H1 (cell line): ENCODE measurements at regions not wholly inside any gene's neighbourhood (a gene's known extent, or its start where the extent isn't known, plus 50 kb on each side); places are given as distances from the start of the nearest gene placed in this dataset.

Experiments
- CTCF ChIA-PET: fragments of 300-600 bp; sonication (Branson Sonifier 250); formaldehyde crosslinking; loops from one replicate; lab custom pipeline; 2021; ENCODE audit not compliant: partially characterized antibody; lab: Charles Lee
- POLR2A ChIA-PET: fragments of 300-600 bp; sonication (Branson Sonifier 250); formaldehyde crosslinking; loops from one replicate; lab custom pipeline; 2021; ENCODE audit warnings: inconsistent platforms; ENCODE audit not compliant: partially characterized antibody; lab: Charles Lee
- DNase-seq, 2 experiments: peaks; one replicate each; pipeline versions ENCODE4 v3.0.0 to v3.0.0-alpha.2; 2010 to 2022; ENCODE audit warnings: low spot score in 2 of 2, low read depth in 1 of 2, mixed read lengths in 1 of 2
- FAIRE-seq: peaks from 2 replicates; lab custom pipeline; 2011; peaks lifted over from hg19 to GRCh38; lab: Jason Lieb, UNC
- H2AFZ ChIP-seq: 2 replicates; pipeline ENCODE4 v1.8.1; 2012; ENCODE audit warnings: low read length, inconsistent platforms
- H2AK5ac ChIP-seq: 2 replicates; pipeline ENCODE4 v1.6.1; 2013; ENCODE audit warnings: low read depth, low read length
- H2BK120ac ChIP-seq: replicated peaks from 2 replicates; pipeline ENCODE3; 2013; ENCODE audit warnings: low read depth, low read length, inconsistent platforms
- H2BK12ac ChIP-seq: 2 replicates; pipeline ENCODE4 v1.6.1; 2013; ENCODE audit warnings: low read depth, low read length
- H2BK15ac ChIP-seq: 2 replicates; pipeline ENCODE4 v1.6.1; 2013; ENCODE audit warnings: low read length
- H2BK20ac ChIP-seq: 2 replicates; pipeline ENCODE4 v1.6.1; 2013; ENCODE audit warnings: low read length
- H2BK5ac ChIP-seq: 2 replicates; pipeline ENCODE4 v1.6.1; 2013; ENCODE audit warnings: low read depth, low read length
- H3K14ac ChIP-seq: 2 replicates; pipeline ENCODE4 v1.6.1; 2013; ENCODE audit warnings: inconsistent platforms; ENCODE audit not compliant: insufficient read length
- H3K18ac ChIP-seq: 2 replicates; pipeline ENCODE4 v1.6.1; 2013; ENCODE audit warnings: low read length; ENCODE audit errors: extremely low read depth
- H3K23ac ChIP-seq: 2 replicates; pipeline ENCODE4 v1.6.1; 2013; ENCODE audit warnings: inconsistent platforms; ENCODE audit not compliant: insufficient read length
- H3K23me2 ChIP-seq: 2 replicates; pipeline ENCODE4 v1.6.1; 2013; ENCODE audit warnings: low read depth, low read length
- H3K27ac ChIP-seq: 2 replicates; pipeline ENCODE4 v1.6.1; 2011; ENCODE audit warnings: low read depth, low read length, inconsistent platforms
- H3K27me3 ChIP-seq, 4 experiments: replicated peaks in 1 of 4; 1 replicate in 1 of 4; 2 replicates in 3 of 4; pipeline versions ENCODE4 v1.6.1 to v1.8.1; 2011 to 2013; ENCODE audit warnings: low read length in 3 of 4, mild to moderate bottlenecking in 3 of 4, inconsistent platforms in 2 of 4, mixed read lengths in 2 of 4, moderate library complexity in 1 of 4; ENCODE audit not compliant: control insufficient read depth in 3 of 4, insufficient read depth in 3 of 4; ENCODE audit errors: extremely low read depth in 1 of 4
- H3K36me3 ChIP-seq, 4 experiments: 2 replicates each; pipeline versions ENCODE4 v1.6.1 to v1.8.1; 2011 to 2013; ENCODE audit warnings: mild to moderate bottlenecking in 4 of 4, low read length in 3 of 4, moderate library complexity in 2 of 4, control low read depth in 1 of 4, inconsistent platforms in 1 of 4; ENCODE audit not compliant: insufficient read depth in 4 of 4, control insufficient read depth in 2 of 4
- H3K4ac ChIP-seq: replicated peaks from 2 replicates; pipeline ENCODE3; 2013; ENCODE audit warnings: low read length, low read depth, mixed read lengths, inconsistent platforms; ENCODE audit not compliant: insufficient read length
- H3K4me1 ChIP-seq, 4 experiments: replicated peaks in 1 of 4; 1 replicate in 1 of 4; 2 replicates in 3 of 4; pipeline versions ENCODE4 v1.6.1 to v1.8.1; 2011 to 2013; ENCODE audit warnings: low read length in 3 of 4, inconsistent platforms in 2 of 4, mixed read lengths in 1 of 4; ENCODE audit not compliant: insufficient read depth in 4 of 4, control insufficient read depth in 3 of 4
- H3K4me2 ChIP-seq, 2 experiments: 2 replicates each; pipeline versions ENCODE4 v1.6.1 to v1.8.1; 2011 to 2013; ENCODE audit warnings: low read depth in 2 of 2, low read length in 2 of 2, control low read depth in 1 of 2, inconsistent platforms in 1 of 2, mild to moderate bottlenecking in 1 of 2; ENCODE audit not compliant: insufficient read depth in 1 of 2
- H3K4me3 ChIP-seq, 4 experiments: fragments of 200-600, 300-600 bp in 1 of 4; sonication (generic), shearing (Covaris generic), sonication (Bioruptor Twin) in 1 of 4; 2 replicates each; pipeline versions ENCODE4 v1.5.1 to v1.8.1; 2011 to 2016; ENCODE audit warnings: low read length in 4 of 4, low read depth in 3 of 4, control low read depth in 2 of 4, inconsistent platforms in 2 of 4, mild to moderate bottlenecking in 2 of 4, mixed read lengths in 1 of 4, moderate library complexity in 1 of 4; ENCODE audit not compliant: insufficient read depth in 2 of 4; ENCODE audit errors: extremely low read depth in 1 of 4
- H3K56ac ChIP-seq: replicated peaks from 2 replicates; pipeline ENCODE3; 2013; ENCODE audit warnings: low read depth, mild to moderate bottlenecking, mixed read lengths, low read length, inconsistent platforms; ENCODE audit not compliant: insufficient read length
- H3K79me1 ChIP-seq: 2 replicates; pipeline ENCODE4 v1.6.1; 2013; ENCODE audit warnings: low read depth, low read length, control low read depth
- H3K79me2 ChIP-seq, 2 experiments: 2 replicates each; pipeline versions ENCODE4 v1.6.1 to v1.8.1; 2012 to 2013; ENCODE audit warnings: low read length in 2 of 2, mild to moderate bottlenecking in 2 of 2, inconsistent platforms in 1 of 2; ENCODE audit not compliant: insufficient read depth in 2 of 2, control insufficient read depth in 1 of 2
- H3K9ac ChIP-seq, 4 experiments: replicated peaks in 1 of 4; 1 replicate in 1 of 4; 2 replicates in 3 of 4; pipeline versions ENCODE4 v1.6.1 to v1.8.1; 2011 to 2013; ENCODE audit warnings: low read depth in 3 of 4, low read length in 3 of 4, control low read depth in 2 of 4, mild to moderate bottlenecking in 2 of 4, moderate library complexity in 2 of 4, inconsistent platforms in 1 of 4; ENCODE audit errors: extremely low read depth in 1 of 4
- H3K9me3 ChIP-seq, 2 experiments: 2 replicates each; pipeline versions ENCODE4 v1.6.1 to v1.8.1; 2012 to 2013; ENCODE audit warnings: mild to moderate bottlenecking in 2 of 2, moderate library complexity in 2 of 2, control low read depth in 1 of 2, inconsistent platforms in 1 of 2, low read depth in 1 of 2, low read length in 1 of 2, mixed read lengths in 1 of 2; ENCODE audit not compliant: insufficient read depth in 2 of 2
- H4K20me1 ChIP-seq, 2 experiments: replicated peaks in 1 of 2; 2 replicates each; pipeline versions ENCODE3 to v1.8.1; 2011 to 2013; ENCODE audit warnings: inconsistent platforms in 2 of 2, low read length in 2 of 2, mild to moderate bottlenecking in 1 of 2; ENCODE audit not compliant: insufficient read depth in 2 of 2, control insufficient read depth in 1 of 2
- H4K5ac ChIP-seq: 2 replicates; pipeline ENCODE4 v1.6.1; 2013; ENCODE audit warnings: low read length, low read depth, mixed read lengths, inconsistent platforms; ENCODE audit not compliant: insufficient read length
- H4K8ac ChIP-seq: 2 replicates; pipeline ENCODE4 v1.8.0; 2013; ENCODE audit warnings: mild to moderate bottlenecking, moderate library complexity, low read length, inconsistent platforms; ENCODE audit not compliant: insufficient read depth; ENCODE audit errors: extremely low read depth
- H4K91ac ChIP-seq: replicated peaks from 2 replicates; pipeline ENCODE3; 2013; ENCODE audit warnings: low read length, mixed read lengths, inconsistent platforms; ENCODE audit not compliant: insufficient read length
- GTF2F1 ChIP-seq: IDR thresholded peaks from 2 replicates; pipeline ENCODE4 v1.6.1; 2012; ENCODE audit warnings: low read depth, low read length, improper control_type of control experiment, borderline replicate concordance
- SP2 ChIP-seq: IDR thresholded peaks from 2 replicates; pipeline ENCODE4 v1.6.1; 2012; ENCODE audit warnings: mild to moderate bottlenecking, low read length, inconsistent platforms
- USF2 ChIP-seq: IDR thresholded peaks from 2 replicates; pipeline ENCODE4 v1.6.1; 2011; ENCODE audit warnings: low read length, improper control_type of control experiment
- WGBS, 2 experiments: shearing (Covaris generic) in 1 of 2; methylation state at CpG; one replicate each; pipeline versions ENCODE4 v1.1.6 to v1.1.7; 2013 to 2015; ENCODE audit warnings: low lambda C conversion rate in 2 of 2, mixed read lengths in 2 of 2, inconsistent platforms in 1 of 2, low coverage in 1 of 2, missing lambda C conversion rate in 1 of 2; ENCODE audit not compliant: insufficient replicate concordance in 2 of 2, insufficient coverage in 1 of 2, insufficient read length in 1 of 2; ENCODE audit errors: extremely low coverage in 1 of 2, missing lambda C conversion rate in 1 of 2; 5-methylcytosine and 5-hydroxymethylcytosine counted together

- no peak for DNase-seq
- H3K4me2 ChIP-seq: no peak overlapping the region
- H3K23ac ChIP-seq: no peak overlapping the region
- H2BK120ac ChIP-seq: no peak overlapping the region
- TF ChIP-seq GTF2F1 (no peak), SP2 (no peak), USF2 (no peak)
- no peak overlapping the region for H2BK15ac ChIP-seq
- H3K4me1 ChIP-seq: no peaks in the 10 kb centered on the region
- no peak overlapping the region for H2AK5ac ChIP-seq
- H3K14ac ChIP-seq: no peak overlapping the region
- H3K18ac ChIP-seq: no peak overlapping the region
- no peak overlapping the region for H4K8ac ChIP-seq
- no peaks in the 10 kb centered on the region for H3K36me3 ChIP-seq
- H3K79me2 ChIP-seq: no peaks in the 10 kb centered on the region
- no peak overlapping the region for H4K5ac ChIP-seq
- no peak overlapping the region for H3K56ac ChIP-seq
- no peak overlapping the region for H2BK12ac ChIP-seq
- H3K27ac ChIP-seq: no peak overlapping the region
- H2BK20ac ChIP-seq: no peak overlapping the region
- H3K27me3 ChIP-seq: no peaks in the 10 kb centered on the region
- ChIA-PET POLR2A (no interaction called here), CTCF (interaction anchor here (2.6 kb wide), 1 partner anchor 11 kb away, joined by 14 read pairs; no protein-coding TSS in a partner anchor)
- 92% methylated on average over 4 of the region's 4 CpGs; no CpG with 5 or more reads in 1 of the 2 experiments for WGBS, 2 experiments
- H4K91ac ChIP-seq: no peak overlapping the region
- H3K9me3 ChIP-seq: no peaks in the 10 kb centered on the region
- no peak for FAIRE-seq
- no peaks in the 10 kb centered on the region for H3K23me2 ChIP-seq
- no peak overlapping the region for H3K4me3 ChIP-seq
- no peaks in the 10 kb centered on the region for H4K20me1 ChIP-seq
- H3K79me1 ChIP-seq: no peaks in the 10 kb centered on the region
- no peak overlapping the region for H3K9ac ChIP-seq
- no peak overlapping the region for H2BK5ac ChIP-seq
- H3K4ac ChIP-seq: no peak overlapping the region
- no peak overlapping the region for H2AFZ ChIP-seq
Observed at GRCh38 chr7:38060116-38060515, 117.9 kb upstream of the STARD3NL start.
